NT2/D1 (cell line): ENCODE measurements at regions not wholly inside any gene's neighbourhood (a gene's known extent, or its start where the extent isn't known, plus 50 kb on each side); places are given as distances from the start of the nearest gene placed in this dataset.

Experiments used
- YY1 ChIP-seq: IDR thresholded peaks from 2 replicates; pipeline ENCODE4 v1.6.1; 2011; ENCODE audit not compliant: insufficient read length, insufficient read depth
- ZNF274 ChIP-seq: IDR thresholded peaks from 2 replicates; pipeline ENCODE4 v1.6.1; 2011; ENCODE audit warnings: mild to moderate bottlenecking, low read depth, low read length

GRCh38 chr11:112801025-112801816, 160.0 kb upstream of the NCAM1 start:
- TF ChIP-seq YY1, result no peak
- no peak for TF ChIP-seq ZNF274
